GM21390 (cell line): ENCODE measurements at regions not wholly inside any gene's neighbourhood (a gene's known extent, or its start where the extent isn't known, plus 50 kb on each side); places are given as distances from the start of the nearest gene placed in this dataset.
A peak's percentile ranks its signal among the peaks of the same experiment; 100 is the strongest.

ENCODE experiments used
- ATAC-seq: cut with Tn5 transposase; IDR thresholded peaks from one replicate; pipeline ENCODE4 v1.9.1; 2021; ENCODE audit not compliant: unreplicated experiment

DNA sequence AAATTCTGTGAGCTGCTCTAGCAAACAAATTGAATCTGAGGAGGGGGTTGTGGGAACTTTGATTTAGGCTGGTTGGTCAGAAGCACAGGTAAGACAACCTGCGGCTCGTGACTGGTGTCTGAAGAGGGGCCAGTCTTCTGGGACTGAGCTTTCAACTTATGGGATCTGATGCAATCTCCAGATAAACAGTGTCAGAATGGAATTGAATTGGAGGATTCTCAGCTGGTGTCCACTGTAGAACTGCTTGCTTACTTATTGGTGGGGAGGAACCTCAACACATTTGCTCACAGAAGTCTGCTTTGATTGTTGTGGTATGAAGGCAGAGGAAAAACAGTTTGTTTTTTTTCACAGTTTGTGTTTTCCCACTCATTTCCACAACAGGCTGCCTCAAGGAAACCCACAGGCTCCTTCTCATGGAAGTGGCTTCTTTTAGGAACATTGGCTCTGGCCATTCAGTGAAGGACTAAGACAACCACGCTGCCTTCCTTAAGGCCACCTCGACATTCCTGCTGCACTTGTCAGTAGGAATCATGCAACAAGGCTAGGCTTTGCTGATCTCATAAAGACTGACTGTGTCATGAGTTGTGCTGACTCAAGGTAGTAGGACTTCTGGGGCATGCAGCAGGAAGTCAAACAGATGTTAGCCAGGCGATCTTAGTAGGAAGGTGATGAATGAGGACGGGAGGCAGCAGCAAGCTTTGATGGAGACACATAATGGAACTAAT is 104.7 kb downstream of the TSN start:
- ATAC-seq, result no peak

DNA sequence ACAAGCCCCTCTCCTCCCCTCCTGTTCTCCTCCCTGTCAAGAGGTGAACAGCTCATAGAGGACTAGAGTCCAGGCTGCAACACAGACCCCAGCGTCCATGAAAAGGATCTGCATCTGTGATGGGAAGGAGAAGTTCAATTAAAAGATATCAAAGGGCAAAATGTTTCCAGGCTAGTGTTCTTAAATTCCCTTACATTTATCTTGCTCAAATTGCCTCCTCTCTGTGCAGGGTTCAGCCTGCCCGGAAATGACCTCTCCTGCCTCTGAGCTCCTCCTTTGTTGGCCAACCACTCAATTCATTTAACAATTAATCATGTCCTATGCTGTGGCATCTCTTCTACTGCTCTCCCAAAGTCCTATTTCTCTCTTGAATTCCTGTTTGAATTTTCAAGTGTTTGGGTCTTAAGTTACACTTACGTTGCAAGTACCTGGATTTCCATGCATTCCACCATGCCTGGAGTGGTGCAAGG is 105.3 kb downstream of the TSN start:
- no peak for ATAC-seq

DNA sequence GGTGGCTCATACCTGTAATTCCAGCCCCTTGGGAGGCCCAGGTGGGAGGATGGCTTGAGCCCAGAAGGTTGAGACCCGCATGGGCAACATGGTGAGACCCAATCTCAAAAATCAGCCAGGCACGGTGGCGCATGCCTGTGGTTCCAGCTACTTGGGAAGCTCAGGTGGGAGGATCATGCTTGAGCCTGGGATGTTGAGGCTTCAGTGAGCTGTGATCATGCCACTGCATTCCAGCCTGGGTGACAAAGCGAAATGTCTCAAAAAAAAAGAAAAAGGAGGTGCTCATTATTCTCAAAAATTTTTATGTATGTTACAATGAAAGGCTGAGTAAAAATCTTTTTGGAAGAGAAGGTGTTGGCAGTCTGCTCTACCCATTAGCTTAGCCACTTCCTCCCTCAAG is 106.8 kb downstream of the TSN start:
- ATAC-seq, result no peak

DNA sequence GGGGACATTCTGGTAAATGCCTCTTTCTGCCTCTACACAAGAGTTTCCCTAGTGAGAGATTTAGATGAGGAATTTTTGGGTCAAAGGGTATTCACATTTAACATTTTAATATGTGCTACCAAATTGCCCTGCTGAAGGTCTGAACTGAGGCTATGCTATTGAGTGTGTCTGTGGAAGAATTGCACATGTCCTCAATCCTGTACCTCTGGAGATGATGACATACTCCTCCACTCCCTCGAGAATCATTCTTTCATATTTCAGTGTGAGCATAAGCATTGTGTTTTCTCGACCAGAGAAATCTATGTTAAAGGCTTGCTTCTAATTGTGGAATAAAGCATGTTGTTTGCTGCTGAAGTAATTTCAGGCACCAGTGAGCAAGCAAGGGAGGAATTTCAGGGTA is 110.5 kb downstream of the TSN start:
- ATAC-seq, result no peak

DNA sequence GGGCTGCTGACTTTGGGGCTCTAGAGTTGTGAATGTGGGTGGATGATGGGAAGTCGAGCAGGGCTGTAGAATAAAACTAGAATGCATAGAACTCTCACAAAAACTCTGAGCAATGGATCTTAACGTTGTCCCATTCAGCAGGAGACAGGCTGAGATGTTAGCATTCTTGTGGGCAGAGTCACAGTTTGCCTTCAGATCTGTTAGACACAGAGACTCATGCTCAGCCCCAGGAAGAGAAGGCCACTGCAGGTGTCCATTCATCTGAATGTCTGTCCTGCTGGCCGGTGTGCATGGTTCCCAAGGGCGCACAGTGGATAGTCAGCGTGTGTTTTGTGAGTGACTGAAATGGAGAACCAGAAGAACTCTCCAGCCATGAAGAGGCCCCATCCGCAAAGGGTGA is 111.3 kb downstream of the TSN start:
- ATAC-seq, result no peak

DNA sequence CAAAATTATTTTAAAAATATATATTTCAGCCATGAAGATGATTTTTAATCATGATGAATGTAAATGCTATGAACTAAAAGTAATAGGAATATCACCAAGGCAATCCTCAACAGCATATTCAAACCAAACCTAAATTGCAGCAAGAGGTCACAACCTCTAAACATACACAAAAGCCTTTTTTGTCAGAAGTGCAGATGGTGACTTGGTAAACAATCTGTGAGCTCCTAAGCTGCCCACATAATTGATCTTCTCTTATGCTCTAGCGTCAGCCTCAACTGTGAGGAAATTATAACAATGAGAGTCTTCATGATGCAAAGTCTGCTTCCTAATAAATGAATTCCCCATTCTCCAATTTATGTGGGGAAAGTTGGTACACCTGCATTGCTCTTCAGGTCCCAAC is 113.2 kb downstream of the TSN start:
- ATAC-seq, result no peak

DNA sequence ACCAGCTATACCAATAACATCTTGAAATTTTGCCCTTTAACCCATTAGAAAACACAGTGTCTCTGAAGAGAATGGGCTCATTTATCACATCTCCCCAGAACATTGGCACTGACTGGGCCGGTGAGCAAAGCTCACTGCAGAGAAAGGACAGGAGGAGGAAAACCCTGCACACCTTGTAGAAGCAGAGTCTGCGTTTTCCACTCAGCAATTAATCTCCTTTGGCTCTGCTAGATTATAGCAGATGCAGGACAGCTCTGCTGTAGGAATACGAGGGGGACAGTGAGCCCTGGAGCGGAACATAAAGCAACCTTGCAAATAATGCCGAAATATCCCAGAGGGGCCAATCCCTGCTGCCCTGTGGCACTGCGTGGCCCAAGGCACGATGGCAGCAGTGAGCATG is 113.9 kb downstream of the TSN start:
- no peak for ATAC-seq

DNA sequence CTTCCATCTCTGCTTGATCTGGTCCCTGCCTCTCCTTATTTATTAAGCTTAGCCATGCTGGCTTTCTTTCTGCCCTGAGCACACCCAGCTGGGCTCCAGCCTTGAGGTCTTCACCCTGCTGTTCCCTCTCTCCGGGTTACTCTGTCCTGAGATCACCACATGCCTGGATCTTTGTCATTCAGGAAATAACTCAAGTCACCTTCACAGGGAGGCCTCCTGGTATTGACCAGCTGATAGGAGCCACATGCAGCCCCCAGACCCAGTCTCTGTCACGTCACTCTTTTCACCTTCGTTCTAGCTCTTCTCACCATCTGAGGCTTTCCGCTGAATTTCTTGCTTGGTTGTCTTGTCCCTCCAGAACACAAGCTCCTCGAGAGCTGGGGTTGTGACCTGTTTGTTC is 114.4 kb downstream of the TSN start:
- no peak for ATAC-seq

DNA sequence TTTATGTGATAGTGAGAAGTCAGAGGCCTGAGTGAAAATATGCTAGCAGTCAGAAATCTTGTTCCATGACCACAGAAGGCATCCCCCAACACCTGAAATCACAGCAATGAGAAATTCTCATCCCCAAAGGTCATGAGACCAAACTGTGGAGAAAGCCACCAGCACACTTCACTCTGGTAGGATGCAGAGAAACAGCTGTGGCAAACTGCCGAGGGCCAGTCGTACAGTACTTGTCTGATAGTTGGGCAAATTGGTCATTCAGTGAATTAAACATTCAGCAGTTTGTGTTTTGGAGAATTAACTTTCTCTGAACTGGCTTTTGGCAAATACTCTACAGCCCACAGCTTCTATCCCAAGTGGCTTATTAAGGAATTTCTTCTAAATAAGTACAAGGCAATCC is 117.2 kb downstream of the TSN start:
- ATAC-seq, result no peak

DNA sequence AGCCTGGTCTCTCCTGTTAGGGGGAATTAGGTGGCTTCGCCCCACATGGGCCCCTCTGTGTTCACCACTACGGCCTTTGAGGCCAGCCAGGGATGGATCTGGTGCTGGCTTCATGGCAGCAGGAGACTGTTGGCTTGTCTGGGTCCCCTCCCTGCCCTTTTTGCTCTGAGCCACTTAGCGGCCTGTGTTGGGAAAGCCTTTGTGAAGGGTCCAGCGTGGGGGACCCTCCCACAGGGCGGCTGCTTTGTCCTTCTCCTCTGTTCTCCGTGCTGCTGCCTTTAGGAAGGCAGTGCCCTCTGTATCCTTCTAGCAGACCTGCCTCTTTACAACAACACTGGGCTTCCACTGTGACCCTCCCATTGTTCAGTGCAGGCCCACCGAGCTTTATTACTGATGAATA is 118.4 kb downstream of the TSN start:
- no peak for ATAC-seq

DNA sequence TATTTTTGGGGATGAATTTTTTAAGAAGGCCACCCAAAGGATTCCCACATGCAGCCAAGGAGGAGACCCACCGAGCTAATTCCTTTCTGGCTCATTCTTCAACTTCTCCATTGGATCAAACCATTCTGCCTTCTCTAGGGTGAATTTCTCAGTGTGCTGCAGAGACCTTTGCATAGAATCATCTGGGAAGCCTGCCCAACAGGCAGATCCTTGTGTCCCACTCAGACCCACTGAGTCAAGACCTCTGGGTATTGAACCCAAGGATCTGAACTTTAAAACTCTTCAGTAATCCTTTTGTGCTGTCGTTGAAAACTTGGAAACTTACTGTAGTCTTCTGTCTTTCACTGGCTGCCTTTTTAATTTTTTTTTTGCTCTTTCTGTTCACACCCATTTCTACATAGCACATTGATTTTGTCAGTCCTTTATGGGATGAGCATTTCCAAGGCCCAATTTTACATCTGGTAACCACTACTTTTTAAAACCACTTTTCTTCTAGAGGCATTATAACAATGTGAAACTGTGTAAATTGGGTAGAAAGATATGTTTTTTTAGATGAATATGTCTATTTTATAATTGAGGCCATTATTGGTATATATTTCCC is 120.2 kb downstream of the TSN start:
- ATAC-seq, result no peak

DNA sequence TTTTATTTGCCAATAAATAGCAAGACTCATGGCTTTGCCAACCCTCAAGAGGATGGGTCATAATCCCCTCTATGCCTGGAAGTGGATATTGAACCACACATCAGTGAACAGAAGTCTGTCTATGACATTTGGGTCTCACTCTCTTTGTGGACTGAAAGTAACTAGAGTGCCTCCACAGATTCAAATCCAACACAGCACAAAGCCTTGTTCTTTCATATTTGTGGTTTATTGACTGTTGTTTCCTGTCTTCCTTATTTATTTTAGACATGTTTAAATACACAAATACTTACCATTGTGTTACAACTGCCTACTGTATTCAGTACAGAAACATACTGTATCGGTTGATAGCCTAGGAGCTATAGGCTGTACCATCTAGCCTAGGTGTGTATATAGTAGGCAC is 121.9 kb downstream of the TSN start:
- no peak for ATAC-seq

DNA sequence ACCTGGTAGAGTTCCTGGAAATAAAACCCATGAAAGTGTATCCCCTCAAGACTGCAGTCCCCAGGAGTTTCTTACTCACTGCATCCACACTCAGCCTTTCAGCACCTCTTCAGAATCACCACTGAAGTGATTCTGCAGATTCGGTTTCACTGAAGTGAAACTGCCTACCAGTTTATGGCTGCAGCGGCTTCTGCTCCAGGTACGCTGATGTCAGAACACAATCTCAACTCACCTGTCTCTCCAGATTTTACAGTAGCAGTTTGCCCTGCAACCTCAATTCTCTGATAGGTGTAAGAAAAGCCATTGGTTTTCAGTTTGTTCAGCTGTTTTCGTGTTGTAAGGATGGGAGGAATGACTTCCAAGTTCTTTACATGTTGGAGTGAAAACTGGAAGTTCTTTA is 124.8 kb downstream of the TSN start:
- ATAC-seq, result no peak

DNA sequence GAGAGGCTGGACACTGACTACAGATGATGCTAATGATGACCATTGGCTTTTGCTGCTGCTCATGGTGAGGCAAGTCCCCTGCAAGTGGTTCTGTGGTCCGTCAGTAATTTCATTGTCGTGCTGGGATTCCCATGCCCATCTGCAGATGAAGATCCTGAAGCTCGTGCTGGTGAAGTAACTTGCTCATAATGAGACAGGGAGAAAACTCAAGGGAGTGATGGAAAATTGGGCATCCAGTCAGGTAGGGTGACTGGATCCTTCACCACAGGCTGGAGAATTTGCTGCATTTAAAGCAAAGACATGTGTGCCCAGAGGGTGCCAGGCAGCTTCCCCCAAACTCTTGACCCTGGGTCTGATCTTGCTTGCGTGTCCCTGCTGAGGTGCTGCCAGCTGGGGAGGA is 125.6 kb downstream of the TSN start:
- no peak for ATAC-seq

DNA sequence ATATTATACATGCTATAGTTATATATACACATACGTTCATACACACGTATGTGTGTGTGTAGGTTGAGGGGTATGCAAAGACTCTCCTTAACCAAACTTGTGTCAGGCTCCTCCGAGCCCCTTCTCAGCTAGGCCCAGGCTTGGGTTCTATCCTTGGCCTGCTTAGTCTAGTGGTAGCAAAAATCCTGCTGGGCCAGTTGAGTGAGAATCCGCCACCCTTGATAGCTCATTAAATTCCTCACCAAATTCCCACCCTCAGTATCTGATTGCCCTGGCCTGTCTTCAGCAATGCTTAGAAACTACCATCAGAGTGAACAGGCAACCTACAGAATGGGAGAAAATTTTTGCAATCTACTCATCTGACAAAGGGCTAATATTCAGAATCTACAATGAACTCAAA is 126.5 kb downstream of the TSN start:
- no peak for ATAC-seq

DNA sequence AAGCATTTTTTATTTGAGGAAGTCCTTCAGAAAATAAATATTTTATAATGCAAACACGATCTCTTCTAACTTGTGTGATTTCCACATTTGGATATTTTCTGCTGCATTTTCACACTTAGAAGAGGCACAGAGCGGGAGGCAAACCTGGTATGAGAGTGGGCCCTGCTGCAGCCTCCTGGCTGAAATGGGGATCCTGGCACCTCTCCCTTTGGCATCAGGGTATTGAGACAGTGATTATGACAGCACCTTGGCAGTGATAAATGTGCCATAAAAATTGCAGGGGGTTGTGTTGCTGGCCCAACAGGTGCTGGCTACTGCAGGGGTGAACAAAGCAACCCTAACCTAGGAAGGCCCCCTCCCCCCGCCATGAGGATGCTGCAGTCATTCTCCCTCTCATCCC is 128.6 kb downstream of the TSN start:
- ATAC-seq, result no peak

DNA sequence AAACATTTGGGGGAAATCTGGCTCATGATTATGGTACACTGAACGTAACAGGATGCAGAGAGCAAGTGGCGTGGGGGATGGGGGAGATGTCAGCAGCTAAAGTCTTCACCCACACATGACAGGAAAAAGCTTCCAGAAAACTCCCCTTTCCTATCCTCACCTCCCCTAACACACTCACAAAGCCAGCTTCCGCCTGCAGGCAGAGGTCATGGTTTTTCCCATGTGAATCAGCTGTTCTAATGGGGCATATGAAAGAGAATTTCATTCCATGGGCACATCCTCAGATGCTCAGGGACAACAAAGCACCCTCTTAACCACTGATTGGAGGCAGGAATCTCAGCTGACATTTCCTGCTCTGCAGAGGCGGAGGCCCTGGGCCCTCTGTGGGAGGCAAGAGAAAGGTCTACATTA is 129.1 kb downstream of the TSN start:
- no peak for ATAC-seq

DNA sequence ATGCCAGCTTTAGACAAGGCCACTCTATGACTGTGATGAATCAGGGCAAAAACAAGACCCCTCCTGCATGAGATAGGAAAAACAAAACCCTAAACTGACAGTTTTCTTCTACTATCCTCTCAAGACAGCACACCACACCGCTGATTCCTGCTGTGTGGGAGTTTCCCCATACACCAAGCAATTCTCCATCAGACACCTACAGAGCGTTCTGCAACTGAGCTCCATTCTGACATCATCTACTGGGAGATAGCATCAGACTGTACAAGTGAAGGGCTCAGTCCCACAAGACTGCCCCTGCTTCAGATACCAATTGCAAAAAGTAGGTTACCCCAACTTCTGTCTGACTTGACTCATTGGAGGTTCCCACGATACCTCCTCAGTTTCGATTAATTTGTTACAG is 130.6 kb downstream of the TSN start:
- no peak for ATAC-seq

DNA sequence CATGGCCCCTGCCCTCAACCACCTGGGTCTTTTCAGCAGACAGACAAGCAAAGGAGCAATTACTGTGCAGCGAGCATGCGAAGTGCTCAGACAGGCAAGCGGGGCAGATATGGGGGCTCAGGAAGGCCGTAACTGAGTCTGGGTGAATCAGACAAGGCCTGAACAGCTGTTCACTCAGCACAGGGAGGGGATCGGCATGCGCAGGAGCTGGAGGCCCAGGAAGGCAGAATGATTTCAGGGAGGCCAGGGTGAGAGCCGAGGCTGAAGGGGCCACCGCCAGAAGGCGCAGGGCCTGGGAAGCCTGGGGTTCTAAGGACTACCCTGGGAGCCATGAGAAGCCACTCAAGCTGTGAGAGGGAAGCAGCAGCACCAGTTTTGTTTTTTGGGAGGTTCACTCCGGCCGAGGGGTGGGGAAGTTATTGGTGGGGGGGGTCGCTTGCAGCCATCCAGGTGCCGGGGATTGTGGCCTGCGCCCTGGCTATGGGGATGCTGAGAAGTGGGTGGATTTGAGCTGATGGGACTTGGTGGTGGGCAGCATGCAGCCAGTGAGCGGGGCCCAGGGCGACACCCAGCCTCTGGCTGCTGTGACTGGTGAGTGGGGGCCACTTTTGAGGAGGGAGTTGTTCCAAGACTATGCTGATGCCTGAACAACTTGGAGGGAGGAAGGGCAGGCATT is 132.2 kb downstream of the TSN start:
- ATAC-seq, result peak; percentile 16

DNA sequence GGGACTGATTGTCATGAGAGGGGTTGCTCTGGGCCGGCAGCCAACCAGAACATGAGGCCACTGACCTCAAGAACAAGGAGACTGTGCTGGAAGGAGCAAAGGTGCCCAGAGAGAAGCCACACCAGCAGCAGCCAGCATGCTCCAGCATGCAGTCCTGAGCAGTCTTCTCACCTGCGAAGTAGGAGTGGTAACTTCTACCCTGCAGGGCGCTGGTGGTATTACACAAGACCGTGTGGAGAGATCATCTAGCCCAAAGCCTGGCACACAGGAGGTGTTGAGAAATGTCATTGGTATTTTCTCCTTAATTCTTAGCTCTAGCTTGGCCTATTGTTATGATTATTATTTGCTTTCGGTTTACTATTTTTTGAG is 132.7 kb downstream of the TSN start:
- ATAC-seq, result peak; percentile 93

DNA sequence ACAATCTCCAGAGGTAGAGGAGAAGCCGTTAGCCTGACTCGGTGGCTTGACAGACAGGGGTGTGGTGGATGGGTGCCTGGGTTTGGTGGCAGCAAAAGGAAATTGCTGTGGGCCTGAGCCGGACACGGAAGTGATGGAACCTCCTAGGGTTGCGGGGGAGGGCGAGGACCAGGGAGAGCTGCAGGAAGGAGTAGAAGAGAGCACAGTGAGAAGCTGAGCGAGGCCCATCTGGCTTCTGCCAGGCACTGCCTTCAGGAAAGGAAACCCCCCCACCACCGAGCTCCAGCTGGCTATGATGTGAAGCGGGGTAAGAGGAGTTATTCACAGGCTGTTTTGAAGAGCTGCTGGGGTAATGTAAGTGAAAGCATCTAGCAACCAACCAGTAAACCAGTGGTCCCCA is 134.6 kb downstream of the TSN start:
- no peak for ATAC-seq

DNA sequence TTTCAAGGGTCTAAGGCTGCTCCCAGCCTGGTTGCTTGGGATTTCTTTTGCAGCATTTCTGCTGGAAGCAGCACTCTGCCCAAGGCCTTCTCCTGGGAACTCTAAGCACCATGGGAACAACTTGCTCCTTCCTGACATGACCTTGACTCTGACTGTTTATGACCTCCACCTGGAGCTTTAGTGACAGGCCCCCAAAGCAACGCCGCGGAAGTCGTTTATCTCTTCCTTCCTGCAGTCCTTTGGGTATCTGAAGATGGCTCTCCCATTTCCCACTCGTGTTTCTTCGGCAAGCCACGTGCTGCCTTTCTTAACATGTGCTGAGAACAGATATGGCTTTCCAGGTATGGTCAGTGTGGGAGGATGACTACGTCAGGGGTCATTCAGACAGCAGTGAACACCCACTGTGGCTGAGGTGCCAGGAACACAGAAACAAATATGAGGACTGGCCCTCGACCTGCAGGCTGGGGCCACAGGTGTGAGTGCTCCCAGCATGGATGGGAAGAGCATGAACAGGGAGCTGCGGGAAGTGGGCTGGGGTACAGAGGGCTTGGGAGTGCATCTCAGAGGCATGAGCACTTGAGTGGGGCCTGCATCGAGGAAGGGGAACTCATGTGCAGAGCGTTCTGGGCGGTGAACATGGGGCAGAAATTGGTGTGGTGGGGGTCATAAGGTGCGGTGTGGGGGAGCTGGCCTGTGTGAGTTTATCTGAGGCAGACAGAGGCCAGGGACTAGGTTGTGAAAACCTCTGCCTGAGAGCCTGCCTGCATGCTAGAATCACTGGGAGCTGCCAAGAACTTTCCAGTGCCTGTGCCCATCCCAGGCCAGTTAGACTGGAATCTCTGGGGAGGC is 140.5 kb downstream of the TSN start:
- no peak for ATAC-seq
